HG03571 (cell line): ENCODE measurements at regions not wholly inside any gene's neighbourhood (a gene's known extent, or its start where the extent isn't known, plus 50 kb on each side); places are given as distances from the start of the nearest gene placed in this dataset.

ENCODE experiments used
- ATAC-seq: cut with Tn5 transposase; IDR thresholded peaks from one replicate; pipeline ENCODE4 v1.9.1; 2021; ENCODE audit not compliant: unreplicated experiment

- ATAC-seq, result no peak
Measured at GRCh38 chr2:180111901-180112300, 104.8 kb upstream of the CWC22 start.

- ATAC-seq, result no peak
Measured at GRCh38 chr2:180110469-180110868, 103.4 kb upstream of the CWC22 start.

GRCh38 chr2:180101846-180102245 lies 94.7 kb upstream of the CWC22 start:
- ATAC-seq, result no peak

GRCh38 chr2:180099308-180099707 lies 92.2 kb upstream of the CWC22 start:
- ATAC-seq, result no peak

- ATAC-seq, result no peak
Measured at GRCh38 chr2:180085144-180085543, 78.0 kb upstream of the CWC22 start.

GRCh38 chr2:180077295-180077906 lies 70.3 kb upstream of the CWC22 start:
- no peak for ATAC-seq

- no peak for ATAC-seq
Measured at GRCh38 chr2:180075870-180076269, 68.8 kb upstream of the CWC22 start.

- ATAC-seq, result no peak
Measured at GRCh38 chr2:180071797-180072196, 64.7 kb upstream of the CWC22 start.

- no peak for ATAC-seq
Measured at GRCh38 chr2:180063494-180064092, 56.5 kb upstream of the CWC22 start.

GRCh38 chr2:180062178-180062577 lies 55.1 kb upstream of the CWC22 start:
- no peak for ATAC-seq

- no peak for ATAC-seq
Measured at GRCh38 chr2:180061546-180061945, 54.4 kb upstream of the CWC22 start.

GRCh38 chr2:180061085-180061484 lies 54.0 kb upstream of the CWC22 start:
- ATAC-seq, result no peak

- no peak for ATAC-seq
Measured at GRCh38 chr2:180058993-180059392, 51.9 kb upstream of the CWC22 start.

GRCh38 chr2:180057706-180058412 lies 50.8 kb upstream of the CWC22 start:
- no peak for ATAC-seq
